ENCODE measurements at regions not wholly inside any gene's neighbourhood (a gene's known extent, or its start where the extent isn't known, plus 50 kb on each side); places are given as distances from the start of the nearest gene placed in this dataset.

DNA sequence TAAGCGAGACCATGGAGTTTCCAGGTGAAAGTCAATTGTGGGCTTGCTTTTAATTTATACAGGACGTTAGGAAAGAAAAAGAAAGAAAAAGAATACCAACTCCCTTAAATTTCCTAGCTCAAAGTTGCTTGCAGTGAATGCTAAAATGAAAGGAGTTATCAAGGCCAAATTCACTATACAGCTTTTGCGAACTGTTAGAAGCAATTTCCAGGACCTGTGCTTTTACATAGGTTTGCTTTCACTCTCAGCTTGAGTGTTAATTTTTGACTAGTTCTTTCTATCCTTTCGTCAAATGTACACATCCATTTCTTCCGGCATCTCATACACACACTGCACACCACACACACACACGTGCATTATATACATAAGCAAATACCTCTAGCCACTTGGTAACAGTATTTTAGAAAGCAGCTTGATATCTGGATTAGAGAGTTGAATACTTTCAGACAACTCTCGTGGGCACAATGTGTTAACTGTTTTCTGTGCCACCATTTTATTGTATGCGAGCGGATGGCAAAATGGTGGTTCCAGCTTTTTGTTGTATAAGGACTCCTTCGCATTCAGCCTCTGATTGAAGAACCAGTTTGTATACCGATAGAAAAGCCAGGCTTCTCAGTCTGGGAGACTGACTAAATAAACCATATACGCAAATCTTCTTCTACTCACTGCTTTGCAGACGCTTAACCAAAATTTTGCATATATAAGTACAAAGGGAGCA lies 381.8 kb downstream of the MTX2 start:
- H4K5ac ChIP-seq (ENCODE audit: low read length), result no peak overlapping the region
- H2BK5ac ChIP-seq (ENCODE audit: low read length), result no peak overlapping the region
- no peak overlapping the region for H3K4me3 ChIP-seq (ENCODE audit: low read length)
- H3K79me2 ChIP-seq (ENCODE audit: control insufficient read depth, insufficient read depth, low read length), result no peaks in the 10 kb centered on the region
- no peak overlapping the region for H3K18ac ChIP-seq (ENCODE audit: low read length)
- no peak overlapping the region for H4K8ac ChIP-seq (ENCODE audit: low read depth, low read length)
- no peaks in the 10 kb centered on the region for H3K79me1 ChIP-seq (ENCODE audit: low read length)
- no CpG with 5 or more reads among the region's 13 CpGs for WGBS (ENCODE audit: extremely low coverage, insufficient coverage, low lambda C conversion rate)
- H3K4me2 ChIP-seq (ENCODE audit: low read length), result no peak overlapping the region
- H3K4ac ChIP-seq (ENCODE audit: low read depth, low read length), result no peak overlapping the region
- no peaks in the 10 kb centered on the region for H3K4me1 ChIP-seq (ENCODE audit: control insufficient read depth, low read depth, low read length)
- no peak overlapping the region for H3K27ac ChIP-seq (ENCODE audit: low read depth, low read length)
- no peak for DNase-seq
- H3K56ac ChIP-seq (ENCODE audit: low read length), result no peak overlapping the region
- H2BK120ac ChIP-seq (ENCODE audit: low read depth, low read length), result no peak overlapping the region
- H3K36me3 ChIP-seq (ENCODE audit: control insufficient read depth, insufficient read depth, low read length), result no peaks in the 10 kb centered on the region
- H3K9ac ChIP-seq (ENCODE audit: low read length), result no peak overlapping the region
- no peak overlapping the region for H2BK15ac ChIP-seq (replicated peaks; ENCODE audit: low read depth)
- H3K23ac ChIP-seq (ENCODE audit: low read length), result no peak overlapping the region
- H2AK5ac ChIP-seq (ENCODE audit: low read length), result no peak overlapping the region
- no peaks in the 10 kb centered on the region for H3K27me3 ChIP-seq (ENCODE audit: insufficient read depth, low read length, poor library complexity)

DNA sequence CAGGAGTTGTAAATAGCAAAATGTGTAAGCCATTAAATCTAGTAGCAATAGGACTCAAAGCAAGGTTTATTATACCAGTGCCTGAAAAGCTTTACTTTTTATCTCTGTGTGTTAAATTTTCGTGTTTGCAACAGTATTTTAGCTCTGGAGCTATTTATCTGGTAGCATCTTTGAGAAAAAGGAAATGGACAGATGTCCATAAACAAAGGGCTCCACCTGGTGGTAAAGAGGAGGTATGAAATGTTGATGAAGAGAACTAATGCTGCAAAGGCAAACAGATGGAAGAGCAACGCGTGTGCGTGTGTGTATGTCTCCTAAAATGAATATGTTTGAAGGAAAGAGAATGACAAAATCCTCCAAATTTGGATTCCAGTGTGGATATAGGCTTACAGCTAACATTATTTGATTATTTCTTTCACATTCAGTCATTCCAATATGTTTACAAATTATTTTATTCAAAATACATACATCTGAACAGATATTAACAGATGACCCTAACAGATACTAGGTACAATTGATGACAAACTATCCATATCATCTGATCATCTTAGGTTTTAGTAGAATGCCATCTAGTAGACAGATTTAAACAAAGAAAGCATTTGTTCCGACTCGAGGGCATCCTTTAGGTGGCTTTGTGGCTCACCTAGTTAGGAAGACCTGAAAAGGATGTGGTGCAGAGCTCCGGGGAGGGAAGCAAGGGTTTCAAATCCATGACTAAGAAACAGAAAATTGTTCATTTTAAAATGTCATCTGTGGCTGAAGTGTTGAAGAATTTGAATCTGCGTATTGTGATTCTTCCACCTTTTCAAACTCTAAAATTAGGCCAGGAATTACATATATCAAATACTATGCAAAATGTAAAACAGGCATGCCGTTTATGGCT lies 383.3 kb downstream of the MTX2 start:
- Histone ChIP-seq H3K27me3 (ENCODE audit: insufficient read depth, low read length, poor library complexity) (no peaks in the 10 kb centered on the region), H3K79me2 (ENCODE audit: control insufficient read depth, insufficient read depth, low read length) (no peaks in the 10 kb centered on the region), H3K4me3 (ENCODE audit: low read length) (no peak overlapping the region), H2BK15ac (replicated peaks; ENCODE audit: low read depth) (no peak overlapping the region), H3K4me2 (ENCODE audit: low read length) (no peak overlapping the region), H4K8ac (ENCODE audit: low read depth, low read length) (no peak overlapping the region), H2BK5ac (ENCODE audit: low read length) (no peak overlapping the region), H3K36me3 (ENCODE audit: control insufficient read depth, insufficient read depth, low read length) (no peaks in the 10 kb centered on the region), H3K4me1 (ENCODE audit: control insufficient read depth, low read depth, low read length) (no peaks in the 10 kb centered on the region), H4K5ac (ENCODE audit: low read length) (no peak overlapping the region), H3K79me1 (ENCODE audit: low read length) (no peaks in the 10 kb centered on the region), H3K27ac (ENCODE audit: low read depth, low read length) (no peak overlapping the region), H3K9ac (ENCODE audit: low read length) (no peak overlapping the region), H2AK5ac (ENCODE audit: low read length) (no peak overlapping the region), H3K56ac (ENCODE audit: low read length) (no peak overlapping the region), H2BK120ac (ENCODE audit: low read depth, low read length) (no peak overlapping the region), H3K23ac (ENCODE audit: low read length) (no peak overlapping the region), H3K18ac (ENCODE audit: low read length) (no peak overlapping the region), H3K4ac (ENCODE audit: low read depth, low read length) (no peak overlapping the region)
- no CpG with 5 or more reads among the region's 9 CpGs for WGBS (ENCODE audit: extremely low coverage, insufficient coverage, low lambda C conversion rate)
- peak; percentile 50 for DNase-seq

DNA sequence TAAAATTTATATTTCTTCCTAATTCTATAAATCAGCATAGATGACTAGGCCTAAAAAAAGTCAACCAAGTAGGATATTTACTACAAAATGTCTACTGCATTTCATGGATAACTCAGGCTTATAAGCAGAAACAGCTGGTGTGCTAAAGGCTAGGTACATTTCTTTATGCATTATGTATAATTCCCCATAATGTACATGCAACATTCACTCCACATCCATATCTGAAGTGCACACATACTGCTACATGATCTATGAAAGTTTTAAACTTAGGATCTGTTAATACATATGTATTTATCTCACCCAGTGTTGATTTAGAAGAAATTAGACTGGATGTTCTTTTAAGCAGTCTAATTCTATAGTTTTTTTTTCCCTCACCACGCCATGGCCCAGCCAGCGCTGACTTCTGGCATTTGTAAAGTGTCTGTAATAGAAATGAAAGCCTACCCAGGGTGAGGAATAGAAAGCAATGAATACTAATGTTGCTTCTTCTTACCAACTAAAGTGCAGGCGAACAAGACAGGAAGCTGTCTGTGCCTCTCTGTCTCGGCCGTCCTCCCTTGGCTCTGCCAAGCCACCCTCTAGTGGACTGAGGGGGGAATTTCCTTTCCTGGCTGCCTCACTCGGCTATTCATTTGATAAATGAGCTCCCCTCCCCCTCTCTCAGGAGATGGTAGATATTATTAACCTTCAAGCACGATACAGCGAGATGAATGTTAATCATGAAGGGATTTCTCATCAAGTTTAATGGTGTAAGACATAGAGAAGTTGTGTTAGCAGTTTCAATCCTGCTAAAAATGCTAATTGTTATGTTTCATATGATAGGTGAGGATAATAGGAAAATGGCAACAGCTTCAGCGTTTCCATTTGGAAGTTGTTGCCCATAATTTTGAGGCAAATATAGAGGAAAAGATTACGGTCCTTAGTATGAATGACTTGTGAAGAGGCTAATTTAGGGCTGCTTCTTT lies 384.5 kb downstream of the MTX2 start:
- Histone ChIP-seq H3K56ac (ENCODE audit: low read length) (no peak overlapping the region), H3K27ac (ENCODE audit: low read depth, low read length) (no peak overlapping the region), H2BK120ac (ENCODE audit: low read depth, low read length) (no peak overlapping the region), H3K79me1 (ENCODE audit: low read length) (no peaks in the 10 kb centered on the region), H3K23ac (ENCODE audit: low read length) (no peak overlapping the region), H3K4me3 (ENCODE audit: low read length) (no peak overlapping the region), H3K27me3 (ENCODE audit: insufficient read depth, low read length, poor library complexity) (no peaks in the 10 kb centered on the region), H3K18ac (ENCODE audit: low read length) (no peak overlapping the region), H3K4ac (ENCODE audit: low read depth, low read length) (no peak overlapping the region), H3K4me2 (ENCODE audit: low read length) (no peak overlapping the region), H4K5ac (ENCODE audit: low read length) (no peak overlapping the region), H2BK15ac (replicated peaks; ENCODE audit: low read depth) (no peak overlapping the region), H3K36me3 (ENCODE audit: control insufficient read depth, insufficient read depth, low read length) (no peaks in the 10 kb centered on the region), H4K8ac (ENCODE audit: low read depth, low read length) (no peak overlapping the region), H3K4me1 (ENCODE audit: control insufficient read depth, low read depth, low read length) (no peaks in the 10 kb centered on the region), H2BK5ac (ENCODE audit: low read length) (no peak overlapping the region), H3K9ac (ENCODE audit: low read length) (no peak overlapping the region), H3K79me2 (ENCODE audit: control insufficient read depth, insufficient read depth, low read length) (no peaks in the 10 kb centered on the region), H2AK5ac (ENCODE audit: low read length) (no peak overlapping the region)
- WGBS (ENCODE audit: extremely low coverage, insufficient coverage, low lambda C conversion rate), result no CpG with 5 or more reads among the region's 10 CpGs
- DNase-seq, result peak; percentile 84

DNA sequence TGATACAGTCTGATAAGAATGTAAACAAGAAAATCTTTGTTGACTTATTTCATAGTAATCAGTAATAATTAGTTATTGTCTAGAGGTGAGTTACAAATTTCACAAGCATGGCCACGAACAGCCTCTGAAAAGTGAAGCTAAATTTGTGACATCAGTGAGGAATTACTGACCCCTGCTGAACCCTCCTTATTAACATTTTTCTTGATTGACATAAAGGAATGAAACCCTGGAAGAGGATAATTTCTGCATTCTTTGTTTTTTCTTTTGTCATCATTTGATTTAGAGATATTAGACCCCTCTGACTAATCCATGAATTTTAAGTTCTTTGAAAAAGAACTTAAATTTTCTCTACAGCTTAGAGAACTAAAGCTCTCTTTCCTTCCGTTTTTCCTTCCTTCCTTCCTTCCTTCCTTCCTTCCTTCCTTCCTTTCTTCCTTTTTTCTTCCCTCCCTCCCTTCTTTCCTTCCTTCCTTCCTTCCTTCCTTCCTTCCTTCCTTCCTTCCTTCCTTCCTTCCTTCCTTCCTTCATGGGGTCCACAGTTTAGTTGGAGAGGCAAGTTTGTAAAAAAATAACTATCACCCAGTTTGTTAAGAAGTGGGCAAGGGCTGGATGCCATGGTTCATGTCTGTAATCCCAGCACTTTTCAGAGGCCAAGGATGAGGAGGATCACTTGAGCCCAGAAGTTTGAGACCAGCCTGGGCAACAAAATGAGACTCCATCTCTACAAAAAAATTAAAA lies 387.0 kb downstream of the MTX2 start:
- H3K79me2 ChIP-seq (ENCODE audit: control insufficient read depth, insufficient read depth, low read length), result no peaks in the 10 kb centered on the region
- no peaks in the 10 kb centered on the region for H3K4me1 ChIP-seq (ENCODE audit: control insufficient read depth, low read depth, low read length)
- H3K9ac ChIP-seq (ENCODE audit: low read length), result no peak overlapping the region
- no peak overlapping the region for H3K4me3 ChIP-seq (ENCODE audit: low read length)
- H3K23ac ChIP-seq (ENCODE audit: low read length), result no peak overlapping the region
- no peak overlapping the region for H2BK5ac ChIP-seq (ENCODE audit: low read length)
- H4K8ac ChIP-seq (ENCODE audit: low read depth, low read length), result no peak overlapping the region
- no peak overlapping the region for H3K27ac ChIP-seq (ENCODE audit: low read depth, low read length)
- no peaks in the 10 kb centered on the region for H3K27me3 ChIP-seq (ENCODE audit: insufficient read depth, low read length, poor library complexity)
- no peak overlapping the region for H3K4me2 ChIP-seq (ENCODE audit: low read length)
- no peak overlapping the region for H3K4ac ChIP-seq (ENCODE audit: low read depth, low read length)
- H2BK120ac ChIP-seq (ENCODE audit: low read depth, low read length), result no peak overlapping the region
- no peak overlapping the region for H2BK15ac ChIP-seq (replicated peaks; ENCODE audit: low read depth)
- no peak overlapping the region for H4K5ac ChIP-seq (ENCODE audit: low read length)
- no CpG with 5 or more reads among the region's 2 CpGs for WGBS (ENCODE audit: extremely low coverage, insufficient coverage, low lambda C conversion rate)
- no peak overlapping the region for H3K18ac ChIP-seq (ENCODE audit: low read length)
- no peak overlapping the region for H3K56ac ChIP-seq (ENCODE audit: low read length)
- DNase-seq, result no peak
- no peaks in the 10 kb centered on the region for H3K36me3 ChIP-seq (ENCODE audit: control insufficient read depth, insufficient read depth, low read length)
- H2AK5ac ChIP-seq (ENCODE audit: low read length), result no peak overlapping the region
- H3K79me1 ChIP-seq (ENCODE audit: low read length), result no peaks in the 10 kb centered on the region

DNA sequence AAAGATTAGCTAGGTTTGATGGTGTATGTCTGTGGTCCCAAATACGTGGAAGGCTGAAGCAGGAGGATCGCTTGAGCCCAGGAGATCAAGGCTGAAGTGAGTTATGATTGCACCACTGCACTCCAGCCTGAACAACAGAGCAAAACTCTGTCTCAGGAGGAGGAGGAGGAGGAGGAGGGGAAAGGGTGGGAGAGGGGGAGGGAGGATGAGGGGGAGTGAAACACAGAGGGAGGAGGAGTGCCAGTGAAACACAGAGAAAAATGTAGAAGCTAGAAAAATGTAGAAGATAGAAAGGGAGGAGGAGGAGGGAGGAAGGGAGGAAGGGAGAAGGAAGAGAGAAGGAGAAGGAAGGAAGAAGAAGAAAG lies 387.5 kb downstream of the MTX2 start:
- Histone ChIP-seq H4K5ac (ENCODE audit: low read length) (no peak overlapping the region), H3K79me2 (ENCODE audit: control insufficient read depth, insufficient read depth, low read length) (no peaks in the 10 kb centered on the region), H3K4me2 (ENCODE audit: low read length) (no peak overlapping the region), H3K27ac (ENCODE audit: low read depth, low read length) (no peak overlapping the region), H2AK5ac (ENCODE audit: low read length) (no peak overlapping the region), H4K8ac (ENCODE audit: low read depth, low read length) (no peak overlapping the region), H3K4ac (ENCODE audit: low read depth, low read length) (no peak overlapping the region), H2BK15ac (replicated peaks; ENCODE audit: low read depth) (no peak overlapping the region), H3K4me1 (ENCODE audit: control insufficient read depth, low read depth, low read length) (no peaks in the 10 kb centered on the region), H3K18ac (ENCODE audit: low read length) (no peak overlapping the region), H3K27me3 (ENCODE audit: insufficient read depth, low read length, poor library complexity) (no peaks in the 10 kb centered on the region), H3K9ac (ENCODE audit: low read length) (no peak overlapping the region), H2BK5ac (ENCODE audit: low read length) (no peak overlapping the region), H3K36me3 (ENCODE audit: control insufficient read depth, insufficient read depth, low read length) (no peaks in the 10 kb centered on the region), H3K4me3 (ENCODE audit: low read length) (no peak overlapping the region), H3K79me1 (ENCODE audit: low read length) (no peaks in the 10 kb centered on the region), H3K23ac (ENCODE audit: low read length) (no peak overlapping the region), H2BK120ac (ENCODE audit: low read depth, low read length) (no peak overlapping the region), H3K56ac (ENCODE audit: low read length) (no peak overlapping the region)
- WGBS (ENCODE audit: extremely low coverage, insufficient coverage, low lambda C conversion rate), result no CpG with 5 or more reads among the region's 2 CpGs
- no peak for DNase-seq
